HG02884 (cell line): ENCODE measurements at regions not wholly inside any gene's neighbourhood (a gene's known extent, or its start where the extent isn't known, plus 50 kb on each side); places are given as distances from the start of the nearest gene placed in this dataset.

Experiments
- ATAC-seq: cut with Tn5 transposase; IDR thresholded peaks from one replicate; pipeline ENCODE4 v1.9.1; 2021; ENCODE audit warnings: mild to moderate bottlenecking, moderate library complexity; ENCODE audit not compliant: unreplicated experiment

DNA sequence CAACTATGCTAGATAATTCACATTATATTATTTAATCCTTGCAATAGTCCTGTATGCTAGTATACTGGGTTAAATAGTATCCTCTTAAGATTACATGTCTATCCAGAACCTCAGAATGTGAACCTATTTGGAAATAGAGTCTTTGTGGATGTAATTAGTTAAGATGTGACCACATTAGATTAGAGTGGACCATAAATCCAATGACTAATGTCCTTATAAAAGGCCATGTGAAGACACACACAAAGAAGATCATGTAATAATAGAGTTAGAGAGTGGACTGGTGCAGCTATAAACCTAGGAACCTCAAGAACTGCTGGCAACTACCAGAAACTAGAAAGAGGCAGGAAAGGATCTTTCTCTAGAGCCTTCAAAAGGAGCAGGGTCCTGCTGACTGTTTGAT is 263.6 kb upstream of the PTGER4 start:
- no peak for ATAC-seq

GRCh38 chr5:40414922-40415321 is 264.8 kb upstream of the PTGER4 start:
- no peak for ATAC-seq

- ATAC-seq: no peak
Observed at GRCh38 chr5:40413743-40414142, 266.0 kb upstream of the PTGER4 start.

DNA sequence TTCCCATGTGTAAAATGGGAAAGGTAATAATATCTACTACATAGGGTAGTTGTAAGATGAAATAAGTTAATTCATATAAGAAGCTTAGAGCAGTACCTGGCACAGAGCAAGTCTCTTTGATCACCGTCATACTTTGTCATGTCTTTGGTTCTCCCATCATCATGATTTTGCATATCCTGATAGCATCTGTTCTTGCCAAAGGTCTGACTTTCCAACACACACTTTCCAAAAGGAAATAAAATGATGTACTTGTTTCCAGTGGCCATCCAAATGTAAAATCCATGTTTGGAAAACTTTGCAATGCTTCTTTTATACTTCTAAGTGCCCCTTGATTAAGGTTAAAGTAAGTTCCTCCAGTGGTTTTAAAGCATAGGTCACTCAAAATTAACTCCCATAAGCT is 266.9 kb upstream of the PTGER4 start:
- no peak for ATAC-seq

GRCh38 chr5:40410964-40411635 is 268.6 kb upstream of the PTGER4 start:
- no peak for ATAC-seq

GRCh38 chr5:40410231-40410861 is 269.4 kb upstream of the PTGER4 start:
- peak; percentile 33 for ATAC-seq

DNA sequence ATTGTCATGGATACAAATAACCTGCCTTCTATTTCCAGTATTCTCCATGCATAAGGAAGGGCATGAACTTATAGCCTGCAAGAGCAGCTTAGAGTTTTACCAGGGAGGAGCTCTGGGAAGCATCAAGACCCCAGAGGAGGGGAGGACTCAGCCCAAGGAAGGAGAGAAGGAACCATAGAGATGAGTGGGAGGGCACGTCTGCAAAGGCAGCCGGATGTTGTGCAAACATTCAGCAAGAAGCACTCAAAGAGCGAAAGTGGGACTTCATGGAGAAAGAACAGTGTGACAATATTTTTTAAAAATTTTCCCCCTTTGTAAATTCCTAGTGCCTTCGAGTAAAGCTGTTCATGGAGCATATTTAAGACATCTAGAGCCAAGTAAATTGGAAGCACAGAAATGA is 270.1 kb upstream of the PTGER4 start:
- no peak for ATAC-seq

DNA sequence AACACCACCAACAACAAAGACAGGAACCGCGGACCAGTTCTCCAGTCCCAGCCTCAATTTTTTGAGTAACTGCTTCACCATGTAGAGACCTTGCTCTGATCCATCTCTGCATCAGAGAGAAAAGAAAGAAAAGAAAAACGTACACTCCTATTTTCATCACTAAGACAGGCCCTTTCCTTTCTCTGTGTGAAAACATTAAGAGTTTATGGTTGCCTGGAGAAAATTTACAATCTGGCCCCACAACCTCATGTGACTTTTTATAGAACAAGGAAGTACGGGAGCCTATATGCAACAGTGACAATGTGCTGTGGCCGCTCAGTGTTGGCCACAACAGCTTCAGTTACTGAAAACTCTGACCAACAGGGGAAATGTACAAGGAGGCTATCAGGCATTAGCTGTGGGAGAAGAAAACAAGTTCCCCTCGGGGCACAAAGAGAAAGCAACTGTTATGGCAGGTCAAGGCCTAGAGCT is 272.9 kb upstream of the PTGER4 start:
- no peak for ATAC-seq

- ATAC-seq: no peak
Observed at GRCh38 chr5:40405996-40406740, 273.5 kb upstream of the PTGER4 start.

GRCh38 chr5:40405230-40405629 is 274.5 kb upstream of the PTGER4 start:
- no peak for ATAC-seq

GRCh38 chr5:40404613-40405012 is 275.1 kb upstream of the PTGER4 start:
- ATAC-seq: peak; percentile 59

DNA sequence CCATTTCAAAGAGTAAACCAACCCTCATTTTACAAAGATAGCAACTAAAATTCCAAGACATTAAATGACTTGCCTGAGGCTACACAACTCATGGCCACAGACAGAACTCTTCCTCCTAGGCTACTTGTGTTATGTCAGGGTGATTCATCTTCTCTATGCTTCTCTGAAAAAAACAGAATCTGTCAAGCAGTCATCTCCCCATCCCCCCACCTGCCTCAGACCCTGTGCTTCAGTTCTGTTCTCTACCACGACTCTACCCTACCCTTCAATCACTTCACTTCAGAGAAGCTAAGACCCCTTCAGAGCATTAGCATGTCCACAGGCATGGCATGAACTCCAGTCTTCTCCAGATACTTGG is 277.7 kb upstream of the PTGER4 start:
- no peak for ATAC-seq

GRCh38 chr5:40401284-40402006 is 278.3 kb upstream of the PTGER4 start:
- ATAC-seq: peak; percentile 49

- no peak for ATAC-seq
Observed at GRCh38 chr5:40400245-40400644, 279.5 kb upstream of the PTGER4 start.

GRCh38 chr5:40399349-40399748 is 280.4 kb upstream of the PTGER4 start:
- no peak for ATAC-seq

DNA sequence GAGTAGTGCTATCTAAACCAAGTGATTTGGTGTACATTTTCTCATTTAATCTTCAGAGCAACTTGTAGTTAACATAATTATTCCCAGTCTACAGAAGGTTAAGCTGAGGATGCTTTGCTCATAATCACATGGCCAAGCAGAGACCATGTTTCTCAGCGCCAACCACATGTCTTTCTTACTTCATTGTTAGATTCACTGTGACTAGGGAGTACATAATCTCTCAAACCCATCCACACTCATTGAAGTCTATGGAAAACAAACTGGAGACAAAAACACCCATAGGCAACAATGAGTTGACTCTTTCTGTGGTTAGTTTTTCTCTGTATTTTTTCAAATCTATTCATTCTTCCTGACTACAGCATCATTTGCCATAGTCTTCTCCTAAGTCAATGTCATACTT is 281.7 kb upstream of the PTGER4 start:
- ATAC-seq: no peak

- ATAC-seq: no peak
Observed at GRCh38 chr5:40397091-40397490, 282.6 kb upstream of the PTGER4 start.

DNA sequence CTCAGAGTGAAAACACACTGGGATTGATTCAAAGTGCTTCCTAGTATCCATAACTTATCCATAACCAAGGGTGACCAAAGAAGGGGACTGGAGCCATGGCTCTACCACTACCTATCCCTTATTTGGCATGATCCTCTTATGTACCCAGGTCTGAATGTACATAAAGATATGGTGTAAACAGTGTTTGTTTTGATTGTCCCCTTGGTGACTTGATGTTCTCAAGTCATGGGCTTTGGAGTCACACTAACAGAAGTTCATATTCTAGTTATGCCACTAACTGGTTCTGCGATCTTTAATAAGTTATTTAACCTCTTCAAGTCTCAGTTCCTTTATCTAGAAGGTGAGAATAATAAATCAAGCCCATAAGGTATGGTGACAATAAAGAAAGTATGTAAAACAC is 283.4 kb upstream of the PTGER4 start:
- ATAC-seq: no peak

GRCh38 chr5:40395251-40395650 is 284.5 kb upstream of the PTGER4 start:
- ATAC-seq: no peak

GRCh38 chr5:40394698-40395097 is 285.0 kb upstream of the PTGER4 start:
- ATAC-seq: no peak

GRCh38 chr5:40391642-40392041 is 288.1 kb upstream of the PTGER4 start:
- ATAC-seq: no peak
